Loucy (cell line): ENCODE measurements at regions not wholly inside any gene's neighbourhood (a gene's known extent, or its start where the extent isn't known, plus 50 kb on each side); places are given as distances from the start of the nearest gene placed in this dataset.

Source experiments
- H2AFZ ChIP-seq: fragments of 200-600 bp; sonication (generic); 2 replicates; pipeline ENCODE4 v1.6.0; 2016; ENCODE audit warnings: antibody characterized with exemption, mild to moderate bottlenecking, low read length, moderate library complexity
- H3F3A ChIP-seq: fragments of 200-600 bp; 2 replicates; pipeline ENCODE4 v1.6.0; 2016; ENCODE audit warnings: antibody characterized with exemption, low read depth, mild to moderate bottlenecking
- H3K27me3 ChIP-seq: fragments of 200-600 bp; sonication (generic); 2 replicates; pipeline ENCODE4 v1.6.1; 2014; ENCODE audit warnings: low read length, mild to moderate bottlenecking; ENCODE audit not compliant: insufficient read depth, poor library complexity, severe bottlenecking
- H3K36me3 ChIP-seq: fragments of 200-600 bp; sonication (generic); 2 replicates; pipeline ENCODE4 v1.6.1; 2016; ENCODE audit warnings: low read length; ENCODE audit not compliant: insufficient read depth
- H3K4me1 ChIP-seq: fragments of 200-600 bp; sonication (generic); 2 replicates; pipeline ENCODE4 v1.5.1; 2014; ENCODE audit warnings: low read length, mild to moderate bottlenecking; ENCODE audit not compliant: insufficient read depth, poor library complexity, severe bottlenecking
- H3K4me2 ChIP-seq: fragments of 200-600 bp; sonication (generic); 2 replicates; pipeline ENCODE4 v1.6.0; 2014; ENCODE audit warnings: antibody characterized with exemption, low read length, low read depth, mild to moderate bottlenecking; ENCODE audit not compliant: poor library complexity, severe bottlenecking
- H3K4me3 ChIP-seq: fragments of 200-600 bp; sonication (generic); 2 replicates; pipeline ENCODE4 v1.5.1; 2014; ENCODE audit warnings: low read length, mild to moderate bottlenecking, mixed read lengths; ENCODE audit not compliant: poor library complexity, severe bottlenecking
- H3K79me2 ChIP-seq: fragments of 200-600 bp; sonication (generic); 2 replicates; pipeline ENCODE4 v1.6.1; 2014; ENCODE audit warnings: low read length; ENCODE audit not compliant: insufficient read depth
- H3K9ac ChIP-seq: fragments of 200-600 bp; sonication (generic); 2 replicates; pipeline ENCODE4 v1.6.0; 2014; ENCODE audit warnings: mild to moderate bottlenecking, low read depth, low read length, moderate library complexity; ENCODE audit not compliant: poor library complexity, severe bottlenecking
- H3K9me2 ChIP-seq: fragments of 200-600 bp; sonication (generic); replicated peaks from 2 replicates; pipeline ENCODE4 v1.6.1; 2016; ENCODE audit warnings: low read depth, low read length, mixed read lengths
- H3K9me3 ChIP-seq: fragments of 200-600 bp; sonication (generic); 2 replicates; pipeline ENCODE4 v1.6.1; 2014; ENCODE audit warnings: mild to moderate bottlenecking, antibody characterized with exemption, low read length, low read depth; ENCODE audit not compliant: insufficient read depth
- H4K20me1 ChIP-seq: fragments of 200-600 bp; sonication (generic); 2 replicates; pipeline ENCODE4 v1.6.0; 2014; ENCODE audit warnings: antibody characterized with exemption, low read length, mild to moderate bottlenecking; ENCODE audit not compliant: insufficient read depth, poor library complexity, severe bottlenecking
- EZH2phosphoT487 ChIP-seq: fragments of 200-600 bp; IDR thresholded peaks from 2 replicates; pipeline ENCODE4 v1.6.1; 2018; ENCODE audit warnings: antibody characterized with exemption, mild to moderate bottlenecking, moderate library complexity, borderline replicate concordance
- TF ChIP-seq, protein P1 (sequence below): fragments of 200-600 bp; sonication (generic); conservative IDR thresholded peaks from 2 replicates; pipeline ENCODE4 v1.5.1; 2014; ENCODE audit warnings: mild to moderate bottlenecking, antibody characterized with exemption, low read length

DNA sequence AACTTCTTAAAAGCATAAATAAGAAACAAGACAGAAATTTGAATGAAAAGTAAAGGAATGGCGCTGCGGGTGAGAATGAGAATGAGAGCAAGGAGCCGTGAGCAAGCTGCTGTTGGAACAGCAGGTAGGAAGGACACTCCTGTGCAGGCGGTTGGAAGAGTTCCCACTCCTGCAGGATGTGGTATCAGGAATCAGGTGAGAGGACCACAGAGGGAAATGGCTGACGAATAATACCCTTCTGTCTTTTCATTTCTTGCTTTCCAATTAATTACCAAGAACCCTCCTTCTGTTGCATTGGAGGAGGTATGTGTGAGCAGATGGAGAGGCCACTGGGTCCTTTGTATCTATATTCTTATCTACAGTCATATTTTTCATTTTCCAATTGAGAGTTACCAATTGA lies 1504.2 kb downstream of the EFNB2 start:
- Histone ChIP-seq H3K9me3 (no peaks in the 10 kb centered on the region), H3K4me3 (no peak overlapping the region), H3K27me3 (no peaks in the 10 kb centered on the region), H3K36me3 (no peaks in the 10 kb centered on the region), H4K20me1 (no peaks in the 10 kb centered on the region), H3K79me2 (no peaks in the 10 kb centered on the region), H3F3A (no peaks in the 10 kb centered on the region), H3K4me2 (no peak overlapping the region), H3K9ac (no peak overlapping the region), H3K4me1 (no peaks in the 10 kb centered on the region), H2AFZ (no peak overlapping the region), H3K9me2 (no peaks in the 10 kb centered on the region)
- no peak for TF ChIP-seq EZH2phosphoT487
- TF ChIP-seq, protein P1, sequence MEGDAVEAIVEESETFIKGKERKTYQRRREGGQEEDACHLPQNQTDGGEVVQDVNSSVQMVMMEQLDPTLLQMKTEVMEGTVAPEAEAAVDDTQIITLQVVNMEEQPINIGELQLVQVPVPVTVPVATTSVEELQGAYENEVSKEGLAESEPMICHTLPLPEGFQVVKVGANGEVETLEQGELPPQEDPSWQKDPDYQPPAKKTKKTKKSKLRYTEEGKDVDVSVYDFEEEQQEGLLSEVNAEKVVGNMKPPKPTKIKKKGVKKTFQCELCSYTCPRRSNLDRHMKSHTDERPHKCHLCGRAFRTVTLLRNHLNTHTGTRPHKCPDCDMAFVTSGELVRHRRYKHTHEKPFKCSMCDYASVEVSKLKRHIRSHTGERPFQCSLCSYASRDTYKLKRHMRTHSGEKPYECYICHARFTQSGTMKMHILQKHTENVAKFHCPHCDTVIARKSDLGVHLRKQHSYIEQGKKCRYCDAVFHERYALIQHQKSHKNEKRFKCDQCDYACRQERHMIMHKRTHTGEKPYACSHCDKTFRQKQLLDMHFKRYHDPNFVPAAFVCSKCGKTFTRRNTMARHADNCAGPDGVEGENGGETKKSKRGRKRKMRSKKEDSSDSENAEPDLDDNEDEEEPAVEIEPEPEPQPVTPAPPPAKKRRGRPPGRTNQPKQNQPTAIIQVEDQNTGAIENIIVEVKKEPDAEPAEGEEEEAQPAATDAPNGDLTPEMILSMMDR, result no peak

DNA sequence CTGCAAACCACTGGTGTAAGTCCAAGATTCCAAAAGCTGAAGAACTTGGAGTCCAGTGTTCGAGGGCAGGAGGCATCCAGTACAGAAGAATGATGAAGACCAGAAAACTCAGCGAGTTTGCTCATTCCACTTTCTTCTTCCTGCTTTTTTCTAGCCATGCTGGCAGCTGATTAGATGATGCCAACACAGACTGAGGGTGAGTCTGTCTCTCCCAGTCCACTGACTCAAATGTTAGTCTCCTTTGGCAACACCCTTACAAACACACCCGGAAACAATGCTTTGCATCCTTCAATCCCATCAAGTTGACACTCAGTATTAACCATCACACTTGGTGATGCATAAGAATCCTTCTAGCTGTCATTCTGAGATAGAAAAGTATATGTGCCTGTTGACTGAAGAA lies 1504.6 kb downstream of the EFNB2 start:
- no peaks in the 10 kb centered on the region for H4K20me1 ChIP-seq
- no peaks in the 10 kb centered on the region for H3K4me1 ChIP-seq
- no peak overlapping the region for H2AFZ ChIP-seq
- no peak overlapping the region for H3K9ac ChIP-seq
- H3K9me3 ChIP-seq, result no peaks in the 10 kb centered on the region
- H3K36me3 ChIP-seq, result no peaks in the 10 kb centered on the region
- H3K4me2 ChIP-seq, result no peak overlapping the region
- no peaks in the 10 kb centered on the region for H3K79me2 ChIP-seq
- H3K4me3 ChIP-seq, result no peak overlapping the region
- H3K9me2 ChIP-seq, result no peaks in the 10 kb centered on the region
- no peaks in the 10 kb centered on the region for H3K27me3 ChIP-seq
- no peak for TF ChIP-seq EZH2phosphoT487
- TF ChIP-seq, protein P1, result no peak
- H3F3A ChIP-seq, result no peaks in the 10 kb centered on the region

DNA sequence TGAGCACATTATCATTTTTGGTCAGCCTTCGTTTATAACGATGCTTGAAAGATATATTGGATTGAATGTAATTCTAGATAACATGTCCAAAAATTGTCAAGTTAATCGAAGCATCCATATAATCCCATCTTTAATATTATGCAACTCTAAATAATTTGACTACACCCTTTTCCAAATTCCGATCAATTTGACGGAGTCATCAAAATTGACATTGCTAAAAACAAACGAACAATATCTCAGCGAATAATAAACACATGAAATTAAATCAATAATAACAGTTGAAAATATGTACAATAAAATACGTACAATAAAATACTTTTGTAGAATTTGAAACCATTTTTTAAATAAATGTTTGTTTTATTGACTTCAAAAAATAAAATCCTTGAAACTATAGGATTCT lies 1516.4 kb downstream of the EFNB2 start:
- H3F3A ChIP-seq, result no peaks in the 10 kb centered on the region
- peaks cover 5% of the 10 kb centered on the region; the same call in 1 of the 2 replicates for H3K9me3 ChIP-seq
- TF ChIP-seq EZH2phosphoT487, result no peak
- TF ChIP-seq, protein P1, result no peak
- no peaks in the 10 kb centered on the region for H3K9me2 ChIP-seq
- no peak overlapping the region for H3K4me3 ChIP-seq
- H4K20me1 ChIP-seq, result no peaks in the 10 kb centered on the region
- no peaks in the 10 kb centered on the region for H3K79me2 ChIP-seq
- no peak overlapping the region for H3K4me2 ChIP-seq
- H3K4me1 ChIP-seq, result no peaks in the 10 kb centered on the region
- no peak overlapping the region for H2AFZ ChIP-seq
- H3K27me3 ChIP-seq, result no peaks in the 10 kb centered on the region
- no peak overlapping the region for H3K9ac ChIP-seq
- no peaks in the 10 kb centered on the region for H3K36me3 ChIP-seq
